Transverse colon (tissue), 4 donors: ENCODE measurements at regions not wholly inside any gene's neighbourhood (a gene's known extent, or its start where the extent isn't known, plus 50 kb on each side); places are given as distances from the start of the nearest gene placed in this dataset.

Source experiments
- POLR2A ChIP-seq: fragments of 450-650 bp; IDR thresholded peaks from one replicate; pipeline ENCODE4 v1.6.1; 2016; ENCODE audit warnings: antibody characterized with exemption, mild to moderate bottlenecking, moderate library complexity
- POLR2AphosphoS5 ChIP-seq, 3 donors: sonication (generic); formaldehyde crosslinking; IDR thresholded peaks; one replicate each; pipeline ENCODE4 v1.6.1; 2016; ENCODE audit warnings: antibody characterized with exemption in 3 of 3
- TF ChIP-seq, protein P1 (sequence below), 5 experiments: fragments of 200-600 bp in 3 of 5; fragments of 450-650 bp in 2 of 5; sonication (generic) in 3 of 5; IDR thresholded peaks; 1 replicate in 2 of 5; 2 replicates in 3 of 5; pipeline ENCODE4 v1.5.1; 2016 to 2017; ENCODE audit warnings: antibody characterized with exemption in 5 of 5, inconsistent platforms in 3 of 5, mild to moderate bottlenecking in 2 of 5, moderate library complexity in 1 of 5

DNA sequence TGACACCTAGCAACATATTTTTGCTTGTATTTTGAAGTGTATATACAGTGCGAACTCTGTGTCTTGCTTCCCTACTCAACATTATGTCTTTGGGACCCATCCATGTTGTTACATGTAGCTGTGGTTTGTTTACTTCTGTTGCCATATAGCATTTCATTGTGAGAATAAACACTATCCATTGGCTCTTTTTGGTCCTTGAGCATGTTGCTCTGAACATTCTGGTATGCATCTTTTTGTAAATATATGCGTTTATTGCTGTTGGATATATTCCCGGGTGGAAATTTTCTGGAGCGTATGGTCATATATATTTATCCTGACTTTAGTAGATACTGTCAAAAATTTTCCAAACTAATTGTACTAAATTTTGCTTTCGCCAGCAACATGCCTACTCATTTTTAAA is 222.5 kb upstream of the SPTLC3 start:
- no peak for TF ChIP-seq POLR2AphosphoS5 (IDR thresholded peaks at IDR 0.05)
- TF ChIP-seq, protein P1, sequence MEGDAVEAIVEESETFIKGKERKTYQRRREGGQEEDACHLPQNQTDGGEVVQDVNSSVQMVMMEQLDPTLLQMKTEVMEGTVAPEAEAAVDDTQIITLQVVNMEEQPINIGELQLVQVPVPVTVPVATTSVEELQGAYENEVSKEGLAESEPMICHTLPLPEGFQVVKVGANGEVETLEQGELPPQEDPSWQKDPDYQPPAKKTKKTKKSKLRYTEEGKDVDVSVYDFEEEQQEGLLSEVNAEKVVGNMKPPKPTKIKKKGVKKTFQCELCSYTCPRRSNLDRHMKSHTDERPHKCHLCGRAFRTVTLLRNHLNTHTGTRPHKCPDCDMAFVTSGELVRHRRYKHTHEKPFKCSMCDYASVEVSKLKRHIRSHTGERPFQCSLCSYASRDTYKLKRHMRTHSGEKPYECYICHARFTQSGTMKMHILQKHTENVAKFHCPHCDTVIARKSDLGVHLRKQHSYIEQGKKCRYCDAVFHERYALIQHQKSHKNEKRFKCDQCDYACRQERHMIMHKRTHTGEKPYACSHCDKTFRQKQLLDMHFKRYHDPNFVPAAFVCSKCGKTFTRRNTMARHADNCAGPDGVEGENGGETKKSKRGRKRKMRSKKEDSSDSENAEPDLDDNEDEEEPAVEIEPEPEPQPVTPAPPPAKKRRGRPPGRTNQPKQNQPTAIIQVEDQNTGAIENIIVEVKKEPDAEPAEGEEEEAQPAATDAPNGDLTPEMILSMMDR (IDR thresholded peaks at IDR 0.05), result no peak
- TF ChIP-seq POLR2A, result no peak
